ENCODE measurements at regions not wholly inside any gene's neighbourhood (a gene's known extent, or its start where the extent isn't known, plus 50 kb on each side); places are given as distances from the start of the nearest gene placed in this dataset.
"Not testable (repeated sequence)": the region's sequence is repeated elsewhere in the genome, so short reads cannot be mapped to it uniquely, and the experiment has no call there.

- no peaks in the 10 kb centered on the region for H3K36me3 Mint-ChIP-seq (ENCODE audit: low read depth, unreplicated experiment)
- H3K27ac Mint-ChIP-seq (ENCODE audit: unreplicated experiment), result no peak overlapping the region
- TF ChIP-seq CTCF (IDR thresholded peaks at IDR 0.05; ENCODE audit: unreplicated experiment), result no peak
- H3K4me3 Mint-ChIP-seq (ENCODE audit: unreplicated experiment), result no peak overlapping the region
- H3K27me3 Mint-ChIP-seq (ENCODE audit: unreplicated experiment), result peaks cover 3% of the 10 kb centered on the region
- H3K9me3 Mint-ChIP-seq (ENCODE audit: unreplicated experiment), result no peaks in the 10 kb centered on the region
- H3K4me1 Mint-ChIP-seq (ENCODE audit: unreplicated experiment), result no peaks in the 10 kb centered on the region
- no peak for DNase-seq (ENCODE audit: low spot score)
Observed at GRCh38 chr12:131620520-131620919, 90.4 kb upstream of the SFSWAP start.

GRCh38 chr12:131620946-131621681 lies 89.8 kb upstream of the SFSWAP start:
- Mint-ChIP-seq H3K4me1 (ENCODE audit: unreplicated experiment) (no peaks in the 10 kb centered on the region), H3K36me3 (ENCODE audit: low read depth, unreplicated experiment) (no peaks in the 10 kb centered on the region), H3K27ac (ENCODE audit: unreplicated experiment) (no peak overlapping the region), H3K27me3 (ENCODE audit: unreplicated experiment) (peaks cover 3% of the 10 kb centered on the region), H3K9me3 (ENCODE audit: unreplicated experiment) (no peaks in the 10 kb centered on the region), H3K4me3 (ENCODE audit: unreplicated experiment) (no peak overlapping the region)
- no peak for DNase-seq (ENCODE audit: low spot score)
- TF ChIP-seq CTCF (IDR thresholded peaks at IDR 0.05; ENCODE audit: unreplicated experiment), result no peak

- no peak for DNase-seq (ENCODE audit: low spot score)
- H3K4me3 Mint-ChIP-seq (ENCODE audit: unreplicated experiment), result no peak overlapping the region
Observed at GRCh38 chr12:131621701-131622421, 89.0 kb upstream of the SFSWAP start.

GRCh38 chr12:131622422-131622955 lies 88.4 kb upstream of the SFSWAP start:
- no peak for TF ChIP-seq CTCF (IDR thresholded peaks at IDR 0.05; ENCODE audit: unreplicated experiment)
- H3K9me3 Mint-ChIP-seq (ENCODE audit: unreplicated experiment), result no peaks in the 10 kb centered on the region
- no peak overlapping the region for H3K4me3 Mint-ChIP-seq (ENCODE audit: unreplicated experiment)
- peaks cover 3% of the 10 kb centered on the region for H3K27me3 Mint-ChIP-seq (ENCODE audit: unreplicated experiment)
- H3K4me1 Mint-ChIP-seq (ENCODE audit: unreplicated experiment), result no peaks in the 10 kb centered on the region
- no peak overlapping the region for H3K27ac Mint-ChIP-seq (ENCODE audit: unreplicated experiment)
- DNase-seq (ENCODE audit: low spot score), result no peak
- H3K36me3 Mint-ChIP-seq (ENCODE audit: low read depth, unreplicated experiment), result no peaks in the 10 kb centered on the region

More at GRCh38 chr12:131621701-131622421, 89.0 kb upstream of the SFSWAP start:
- H3K9me3 Mint-ChIP-seq (ENCODE audit: unreplicated experiment), result no peaks in the 10 kb centered on the region
- H3K27me3 Mint-ChIP-seq (ENCODE audit: unreplicated experiment), result peaks cover 3% of the 10 kb centered on the region
- H3K27ac Mint-ChIP-seq (ENCODE audit: unreplicated experiment), result no peak overlapping the region
- TF ChIP-seq CTCF (IDR thresholded peaks at IDR 0.05; ENCODE audit: unreplicated experiment), result no peak
- no peaks in the 10 kb centered on the region for H3K36me3 Mint-ChIP-seq (ENCODE audit: low read depth, unreplicated experiment)
- H3K4me1 Mint-ChIP-seq (ENCODE audit: unreplicated experiment), result no peaks in the 10 kb centered on the region

- H3K36me3 Mint-ChIP-seq (ENCODE audit: low read depth, unreplicated experiment); H3K27ac Mint-ChIP-seq (ENCODE audit: unreplicated experiment); H3K4me1 Mint-ChIP-seq (ENCODE audit: unreplicated experiment); H3K27me3 Mint-ChIP-seq (ENCODE audit: unreplicated experiment); H3K4me3 Mint-ChIP-seq (ENCODE audit: unreplicated experiment); H3K9me3 Mint-ChIP-seq (ENCODE audit: unreplicated experiment); DNase-seq (ENCODE audit: low spot score): not testable (repeated sequence)
Observed at GRCh38 chr12:131623404-131624368, 87.2 kb upstream of the SFSWAP start.

- not testable (repeated sequence) for H3K4me1 Mint-ChIP-seq (ENCODE audit: unreplicated experiment); DNase-seq (ENCODE audit: low spot score); H3K9me3 Mint-ChIP-seq (ENCODE audit: unreplicated experiment); H3K4me3 Mint-ChIP-seq (ENCODE audit: unreplicated experiment); H3K36me3 Mint-ChIP-seq (ENCODE audit: low read depth, unreplicated experiment); H3K27me3 Mint-ChIP-seq (ENCODE audit: unreplicated experiment); H3K27ac Mint-ChIP-seq (ENCODE audit: unreplicated experiment)
Observed at GRCh38 chr12:131624369-131624739, 86.5 kb upstream of the SFSWAP start.

GRCh38 chr12:131624756-131625501 lies 86.0 kb upstream of the SFSWAP start:
- not testable (repeated sequence) for H3K27me3 Mint-ChIP-seq (ENCODE audit: unreplicated experiment); H3K9me3 Mint-ChIP-seq (ENCODE audit: unreplicated experiment); H3K27ac Mint-ChIP-seq (ENCODE audit: unreplicated experiment)

More at GRCh38 chr12:131624756-131625501, 86.0 kb upstream of the SFSWAP start:
- DNase-seq (ENCODE audit: low spot score); H3K36me3 Mint-ChIP-seq (ENCODE audit: low read depth, unreplicated experiment); H3K4me1 Mint-ChIP-seq (ENCODE audit: unreplicated experiment); H3K4me3 Mint-ChIP-seq (ENCODE audit: unreplicated experiment): not testable (repeated sequence)
